Choroid plexus epithelial cell (primary cell): ENCODE measurements at regions not wholly inside any gene's neighbourhood (a gene's known extent, or its start where the extent isn't known, plus 50 kb on each side); places are given as distances from the start of the nearest gene placed in this dataset.

Experiments used
- DNase-seq: peaks from one replicate; pipeline ENCODE4 v3.0.0-alpha.2; 2010; ENCODE audit warnings: low read depth
- H3K4me3 ChIP-seq: 2 replicates; pipeline ENCODE4 v1.5.1; 2011; ENCODE audit warnings: low read depth, mild to moderate bottlenecking, control low read depth, low read length, moderate library complexity
- TF ChIP-seq, protein P1 (sequence below): conservative IDR thresholded peaks from 2 replicates; pipeline ENCODE4 v1.5.1; 2011; ENCODE audit warnings: low read depth, mild to moderate bottlenecking, control low read depth, inconsistent platforms, low read length, moderate library complexity

DNA sequence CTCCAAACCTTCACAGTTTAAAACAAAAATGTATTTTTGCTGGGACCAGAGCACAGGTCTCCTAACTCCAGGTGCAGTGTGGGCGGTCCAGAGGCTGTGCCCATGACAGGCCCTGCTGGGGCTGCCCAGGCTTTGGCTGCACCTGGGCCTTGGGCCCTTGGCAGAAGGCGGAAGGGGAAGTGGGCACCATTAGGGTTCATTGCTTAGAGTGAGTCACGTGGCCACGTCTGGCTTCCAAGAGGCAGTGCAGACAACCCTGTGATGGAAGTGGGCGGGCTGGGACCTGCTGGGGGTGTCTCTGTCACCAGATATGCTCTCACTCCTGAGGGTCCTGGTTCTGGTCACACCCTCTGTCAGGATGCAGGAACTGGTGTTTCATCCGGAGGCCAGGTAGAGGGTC lies 302.2 kb downstream of the QKI start:
- no peak for DNase-seq
- H3K4me3 ChIP-seq = no peak overlapping the region
- TF ChIP-seq, protein P1, sequence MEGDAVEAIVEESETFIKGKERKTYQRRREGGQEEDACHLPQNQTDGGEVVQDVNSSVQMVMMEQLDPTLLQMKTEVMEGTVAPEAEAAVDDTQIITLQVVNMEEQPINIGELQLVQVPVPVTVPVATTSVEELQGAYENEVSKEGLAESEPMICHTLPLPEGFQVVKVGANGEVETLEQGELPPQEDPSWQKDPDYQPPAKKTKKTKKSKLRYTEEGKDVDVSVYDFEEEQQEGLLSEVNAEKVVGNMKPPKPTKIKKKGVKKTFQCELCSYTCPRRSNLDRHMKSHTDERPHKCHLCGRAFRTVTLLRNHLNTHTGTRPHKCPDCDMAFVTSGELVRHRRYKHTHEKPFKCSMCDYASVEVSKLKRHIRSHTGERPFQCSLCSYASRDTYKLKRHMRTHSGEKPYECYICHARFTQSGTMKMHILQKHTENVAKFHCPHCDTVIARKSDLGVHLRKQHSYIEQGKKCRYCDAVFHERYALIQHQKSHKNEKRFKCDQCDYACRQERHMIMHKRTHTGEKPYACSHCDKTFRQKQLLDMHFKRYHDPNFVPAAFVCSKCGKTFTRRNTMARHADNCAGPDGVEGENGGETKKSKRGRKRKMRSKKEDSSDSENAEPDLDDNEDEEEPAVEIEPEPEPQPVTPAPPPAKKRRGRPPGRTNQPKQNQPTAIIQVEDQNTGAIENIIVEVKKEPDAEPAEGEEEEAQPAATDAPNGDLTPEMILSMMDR = no peak

DNA sequence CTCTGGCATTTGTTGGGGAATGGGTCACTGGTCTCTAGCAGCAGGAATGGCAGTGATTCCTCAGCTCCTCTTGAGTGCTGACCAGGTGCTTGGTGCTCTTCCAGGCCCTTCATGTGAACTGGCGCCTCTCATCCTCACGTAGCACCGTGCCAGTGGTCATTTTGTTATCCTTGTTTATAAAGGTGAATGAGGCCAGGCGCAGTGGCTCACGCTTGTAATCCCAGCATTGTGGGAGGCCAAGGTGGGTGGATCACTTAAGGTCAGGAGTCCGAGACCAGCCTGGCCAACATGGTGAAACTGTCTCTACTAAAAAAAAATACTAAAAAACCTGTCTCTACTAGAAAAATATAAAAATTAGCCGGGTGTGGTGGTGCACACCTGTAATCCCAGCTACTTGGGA lies 301.3 kb downstream of the QKI start:
- TF ChIP-seq, protein P1 = no peak
- no peak overlapping the region for H3K4me3 ChIP-seq
- DNase-seq = no peak

DNA sequence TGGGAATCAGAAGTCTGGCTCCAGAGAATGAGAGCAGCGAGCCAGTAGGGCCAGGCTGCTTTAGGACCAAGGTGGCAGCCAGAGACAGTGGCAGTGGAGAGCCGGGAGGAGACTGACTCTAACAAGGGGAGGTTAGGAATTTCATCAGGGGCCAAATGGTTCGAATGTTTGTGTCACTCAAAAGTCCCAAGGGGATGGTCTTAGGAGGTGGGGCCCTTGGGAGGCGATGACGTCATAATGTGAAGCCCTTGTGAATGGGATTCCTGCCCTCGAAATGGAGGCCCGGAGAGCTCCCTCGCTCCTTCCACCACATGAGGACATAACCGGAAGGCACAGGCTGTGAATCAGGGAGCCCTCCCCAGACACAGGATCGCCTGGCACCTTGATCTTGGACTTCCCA lies 299.7 kb downstream of the QKI start:
- H3K4me3 ChIP-seq = no peak overlapping the region
- DNase-seq = no peak
- TF ChIP-seq, protein P1 = no peak

DNA sequence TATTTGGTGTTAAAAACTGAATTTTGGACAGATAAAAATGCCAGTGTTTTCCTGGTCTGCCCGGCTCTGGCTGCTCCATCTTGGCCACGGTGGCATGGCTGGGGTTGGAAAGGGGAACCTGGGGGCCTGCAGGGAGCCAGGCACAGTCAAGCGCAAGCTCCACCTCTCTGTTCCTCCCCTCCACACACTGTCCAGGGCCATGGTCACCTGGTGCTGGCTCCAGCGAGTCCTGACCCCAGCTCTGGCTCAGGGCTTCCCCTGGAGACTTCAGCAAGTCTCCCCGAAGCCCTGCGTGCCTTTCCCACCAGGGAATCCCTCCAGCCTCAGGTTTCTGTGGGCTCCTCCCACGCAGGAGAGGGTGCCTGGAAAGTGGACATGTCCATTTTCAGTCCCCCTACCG lies 298.5 kb downstream of the QKI start:
- DNase-seq = no peak
- TF ChIP-seq, protein P1 = no peak
- no peak overlapping the region for H3K4me3 ChIP-seq

DNA sequence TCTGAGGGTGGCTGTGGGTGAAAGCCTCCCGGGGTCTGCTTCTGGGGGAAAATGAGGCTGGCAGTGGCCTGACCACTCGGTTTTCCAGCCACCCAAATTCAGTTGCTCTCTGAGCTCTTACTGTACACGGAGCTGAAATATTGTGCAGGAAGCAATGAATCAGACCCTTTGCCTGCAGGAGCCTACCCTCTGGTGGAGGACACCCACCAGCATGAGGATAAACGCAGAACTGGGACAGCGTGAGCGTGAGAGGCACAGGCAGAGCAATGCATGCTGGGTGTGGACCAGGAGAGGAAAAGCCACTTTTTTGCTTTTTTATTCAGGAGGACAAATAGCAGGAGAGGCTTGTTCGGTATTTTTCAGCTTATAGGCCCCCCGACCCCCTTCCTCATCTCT lies 298.0 kb downstream of the QKI start:
- H3K4me3 ChIP-seq = no peak overlapping the region
- TF ChIP-seq, protein P1 = no peak
- DNase-seq = no peak

DNA sequence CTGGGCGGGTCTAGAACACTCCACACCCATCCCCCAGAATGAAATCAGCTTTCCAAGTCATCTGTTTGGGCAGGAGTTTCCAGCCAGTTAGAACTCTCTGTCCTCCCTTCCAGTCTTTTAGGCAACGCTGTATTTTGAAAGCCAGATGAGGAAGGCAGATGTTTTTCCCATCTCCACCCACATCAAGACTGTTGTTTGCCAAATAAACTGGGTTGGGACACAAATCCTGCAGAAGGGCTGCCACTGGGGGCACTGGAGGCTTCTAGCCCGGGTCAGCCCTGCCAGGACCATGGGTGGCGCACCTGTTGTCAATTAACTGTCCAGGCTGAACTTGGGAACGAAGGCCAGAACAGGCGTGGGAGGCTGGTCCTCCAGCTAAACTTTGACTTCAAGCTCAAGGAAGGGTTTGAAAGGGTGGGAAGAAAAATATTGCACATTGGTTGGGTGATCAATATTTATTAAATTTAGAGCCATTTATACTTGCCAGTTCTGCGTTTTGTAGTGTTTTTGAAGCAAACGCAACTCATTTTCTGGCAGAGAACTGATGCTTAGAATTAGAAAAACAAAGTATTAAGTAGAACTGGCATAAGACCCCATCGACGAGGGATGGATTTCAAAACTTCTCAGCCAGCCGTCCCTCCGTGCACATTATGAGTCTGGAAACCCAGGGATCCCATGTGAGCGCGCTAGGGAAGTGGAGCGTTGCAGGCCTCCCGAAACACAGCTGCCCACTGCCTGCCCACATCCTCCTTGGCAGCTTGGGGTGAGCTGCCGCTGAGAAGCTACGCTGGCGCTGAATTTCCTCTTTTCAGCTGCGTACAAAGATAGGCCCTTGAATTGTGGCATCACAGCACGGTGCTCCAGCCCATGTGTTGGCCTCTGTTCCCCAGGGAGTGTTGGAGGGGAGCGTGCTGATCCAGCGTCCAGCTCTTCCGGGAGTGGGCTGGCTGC lies 297.4 kb downstream of the QKI start:
- H3K4me3 ChIP-seq = no peak overlapping the region
- TF ChIP-seq, protein P1 = no peak
- DNase-seq = no peak
